ENCODE measurements at regions not wholly inside any gene's neighbourhood (a gene's known extent, or its start where the extent isn't known, plus 50 kb on each side); places are given as distances from the start of the nearest gene placed in this dataset.
"Not testable (repeated sequence)": the region's sequence is repeated elsewhere in the genome, so short reads cannot be mapped to it uniquely, and the experiment has no call there.

DNA sequence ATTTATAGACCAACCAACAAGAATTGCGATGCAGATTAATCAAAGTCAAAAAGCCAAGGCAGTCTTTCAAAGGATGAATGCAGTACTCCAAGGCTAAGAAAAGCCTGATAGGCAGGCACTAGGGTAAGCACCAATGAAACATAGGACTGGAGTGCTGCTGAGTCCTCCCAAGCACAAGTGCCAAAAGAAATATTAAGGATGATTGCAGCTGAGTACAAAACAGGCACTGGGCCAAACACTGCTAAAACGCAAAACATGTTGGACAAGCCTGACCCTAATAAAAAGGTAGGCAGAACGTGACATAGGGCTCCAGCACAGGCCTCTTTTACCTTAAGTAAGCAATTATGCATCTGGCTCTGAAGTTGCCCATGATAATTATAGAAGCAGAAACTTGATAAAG is 160.1 kb upstream of the LRP1B start:
- no peaks in the 10 kb centered on the region for H3K36me3 ChIP-seq (ENCODE audit: control insufficient read depth, insufficient read depth, low read length)
- H3K4me3 ChIP-seq (ENCODE audit: low read depth, low read length), result no peak overlapping the region
- DNase-seq (ENCODE audit: low read depth), result peak; percentile 35
- H3K27me3 ChIP-seq (ENCODE audit: control insufficient read depth, insufficient read depth, low read length), result no peaks in the 10 kb centered on the region
- no peak for TF ChIP-seq CTCF (IDR thresholded peaks at IDR 0.05; ENCODE audit: insufficient read depth, low read length, severe bottlenecking)
- FAIRE-seq, result no peak

DNA sequence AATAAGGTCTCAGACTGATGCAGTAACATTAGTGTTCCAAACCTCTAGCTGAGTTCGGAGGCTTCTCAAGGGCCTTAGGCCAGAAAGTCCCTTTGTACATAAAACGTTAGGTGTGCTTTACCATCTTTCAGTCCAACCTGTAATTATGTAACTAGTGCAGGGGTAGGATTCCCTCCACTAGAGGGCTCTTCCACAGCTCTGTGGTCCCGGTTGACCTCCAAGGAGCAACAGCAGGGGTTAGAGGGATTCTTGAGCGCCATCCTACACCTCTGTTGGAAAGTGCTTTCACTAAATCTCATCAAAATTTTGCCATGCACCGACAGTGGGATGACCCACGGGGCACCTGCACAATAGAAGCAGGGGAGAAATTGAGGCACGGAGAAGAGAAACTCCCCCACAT is 155.8 kb upstream of the LRP1B start:
- TF ChIP-seq CTCF (IDR thresholded peaks at IDR 0.05; ENCODE audit: insufficient read depth, low read length, severe bottlenecking), result peak; percentile 56
- DNase-seq (ENCODE audit: low read depth) (peak; percentile 32), FAIRE-seq (peak; percentile 32)
- Histone ChIP-seq H3K4me3 (ENCODE audit: low read depth, low read length) (no peak overlapping the region), H3K27me3 (ENCODE audit: control insufficient read depth, insufficient read depth, low read length) (no peaks in the 10 kb centered on the region), H3K36me3 (ENCODE audit: control insufficient read depth, insufficient read depth, low read length) (no peaks in the 10 kb centered on the region)

GRCh38 chr2:142285480-142285879 is 154.7 kb upstream of the LRP1B start:
- FAIRE-seq (no peak), DNase-seq (ENCODE audit: low read depth) (no peak)
- Histone ChIP-seq H3K27me3 (ENCODE audit: control insufficient read depth, insufficient read depth, low read length) (no peaks in the 10 kb centered on the region), H3K4me3 (ENCODE audit: low read depth, low read length) (no peak overlapping the region), H3K36me3 (ENCODE audit: control insufficient read depth, insufficient read depth, low read length) (no peaks in the 10 kb centered on the region)
- TF ChIP-seq CTCF (IDR thresholded peaks at IDR 0.05; ENCODE audit: insufficient read depth, low read length, severe bottlenecking), result no peak

GRCh38 chr2:142284336-142284735 is 153.5 kb upstream of the LRP1B start:
- H3K27me3 ChIP-seq (ENCODE audit: control insufficient read depth, insufficient read depth, low read length); H3K36me3 ChIP-seq (ENCODE audit: control insufficient read depth, insufficient read depth, low read length); FAIRE-seq; H3K4me3 ChIP-seq (ENCODE audit: low read depth, low read length); DNase-seq (ENCODE audit: low read depth): not testable (repeated sequence)

GRCh38 chr2:142280831-142281230 is 150.0 kb upstream of the LRP1B start:
- no peak for FAIRE-seq
- H3K27me3 ChIP-seq (ENCODE audit: control insufficient read depth, insufficient read depth, low read length), result no peaks in the 10 kb centered on the region
- no peak for TF ChIP-seq CTCF (IDR thresholded peaks at IDR 0.05; ENCODE audit: insufficient read depth, low read length, severe bottlenecking)

DNA sequence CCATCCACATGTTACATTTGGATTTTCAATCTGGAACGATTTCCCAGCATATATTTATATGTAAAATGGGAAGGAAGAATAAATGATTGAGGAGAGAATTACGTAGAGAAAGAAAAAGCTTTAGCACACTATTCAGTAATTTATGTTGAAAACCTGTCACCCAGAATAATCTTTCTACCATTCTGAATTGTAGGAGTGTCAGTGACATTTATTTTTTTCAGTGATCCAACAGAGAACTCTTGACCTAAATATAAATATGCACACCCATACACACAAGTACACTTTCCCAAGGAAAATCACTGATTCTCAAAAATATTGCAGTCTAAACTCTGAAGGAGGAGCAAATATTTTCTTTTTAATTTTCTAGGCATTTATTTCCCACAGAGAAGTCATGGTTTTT is 140.2 kb upstream of the LRP1B start:
- FAIRE-seq (no peak), DNase-seq (ENCODE audit: low read depth) (no peak)
- no peaks in the 10 kb centered on the region for H3K36me3 ChIP-seq (ENCODE audit: control insufficient read depth, insufficient read depth, low read length)
- H3K4me3 ChIP-seq (ENCODE audit: low read depth, low read length), result no peak overlapping the region
- H3K27me3 ChIP-seq (ENCODE audit: control insufficient read depth, insufficient read depth, low read length), result no peaks in the 10 kb centered on the region
- TF ChIP-seq CTCF (IDR thresholded peaks at IDR 0.05; ENCODE audit: insufficient read depth, low read length, severe bottlenecking), result no peak

More at GRCh38 chr2:142280831-142281230, 150.0 kb upstream of the LRP1B start:
- no peak overlapping the region for H3K4me3 ChIP-seq (ENCODE audit: low read depth, low read length)
- no peaks in the 10 kb centered on the region for H3K36me3 ChIP-seq (ENCODE audit: control insufficient read depth, insufficient read depth, low read length)
- no peak for DNase-seq (ENCODE audit: low read depth)

All from bronchial epithelial cell (primary cell).